ENCODE measurements at regions not wholly inside any gene's neighbourhood (a gene's known extent, or its start where the extent isn't known, plus 50 kb on each side); places are given as distances from the start of the nearest gene placed in this dataset.
A peak's percentile ranks its signal among the peaks of the same experiment; 100 is the strongest.
"Not testable (repeated sequence)": the region's sequence is repeated elsewhere in the genome, so short reads cannot be mapped to it uniquely, and the experiment has no call there.

- no peak for DNase-seq (ENCODE audit: low spot score)
These were observed 53.5 kb upstream of the EPB41L4A start for GRCh38 chr5:112472614-112473013.

GRCh38 chr5:112473989-112474388 is 54.9 kb upstream of the EPB41L4A start:
- DNase-seq (ENCODE audit: low spot score): no peak

- no peak for DNase-seq (ENCODE audit: low spot score)
These were observed 56.8 kb upstream of the EPB41L4A start for GRCh38 chr5:112475747-112476365.

DNA sequence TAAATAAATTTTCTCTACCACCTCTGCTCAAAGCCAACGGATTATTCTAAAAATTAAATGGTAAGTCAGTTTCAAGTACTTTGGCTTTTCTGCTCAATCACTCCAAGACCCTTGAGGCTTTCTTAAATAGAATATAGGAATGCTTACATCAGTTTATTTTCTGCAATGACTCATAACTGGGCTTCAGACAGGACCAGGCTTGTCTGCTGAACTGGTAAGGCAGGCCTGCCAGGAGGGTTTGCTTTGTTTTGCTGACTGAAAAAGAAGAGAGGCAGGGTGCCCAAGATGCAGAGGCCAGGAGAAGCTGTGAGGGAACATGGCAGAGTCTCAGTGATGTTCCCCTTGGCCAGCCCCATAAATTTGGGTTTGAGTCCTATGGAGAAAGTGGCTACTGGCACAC is 60.3 kb upstream of the EPB41L4A start:
- no peak for DNase-seq (ENCODE audit: low spot score)

- no peak for DNase-seq (ENCODE audit: low spot score)
These were observed 61.4 kb upstream of the EPB41L4A start for GRCh38 chr5:112480501-112480900.

DNA sequence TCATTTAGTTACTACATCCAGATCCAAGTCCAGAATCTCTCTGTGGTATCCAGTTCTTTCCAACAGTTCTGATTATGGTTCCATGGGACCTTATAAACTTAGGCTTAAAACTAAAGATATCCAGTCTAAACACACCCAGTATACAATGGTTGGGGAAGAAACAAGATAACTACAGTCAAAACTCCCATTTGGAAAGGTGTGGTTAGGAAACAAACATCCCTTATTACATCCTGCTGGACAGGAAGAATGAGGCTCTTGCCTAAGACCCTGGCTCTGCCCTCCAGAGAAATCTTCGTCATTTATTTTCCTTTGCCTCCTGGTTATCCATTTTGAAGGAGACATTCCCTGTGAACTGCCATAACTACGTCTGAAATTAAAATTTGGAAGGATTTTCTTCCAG is 64.6 kb upstream of the EPB41L4A start:
- DNase-seq (ENCODE audit: low spot score): no peak

- DNase-seq (ENCODE audit: low spot score): no peak
These were observed 66.9 kb upstream of the EPB41L4A start for GRCh38 chr5:112485934-112486355.

GRCh38 chr5:112491257-112491656 is 72.2 kb upstream of the EPB41L4A start:
- DNase-seq (ENCODE audit: low spot score): no peak

- DNase-seq (ENCODE audit: low spot score): peak; percentile 24
These were observed 73.2 kb upstream of the EPB41L4A start for GRCh38 chr5:112492291-112492690.

DNA sequence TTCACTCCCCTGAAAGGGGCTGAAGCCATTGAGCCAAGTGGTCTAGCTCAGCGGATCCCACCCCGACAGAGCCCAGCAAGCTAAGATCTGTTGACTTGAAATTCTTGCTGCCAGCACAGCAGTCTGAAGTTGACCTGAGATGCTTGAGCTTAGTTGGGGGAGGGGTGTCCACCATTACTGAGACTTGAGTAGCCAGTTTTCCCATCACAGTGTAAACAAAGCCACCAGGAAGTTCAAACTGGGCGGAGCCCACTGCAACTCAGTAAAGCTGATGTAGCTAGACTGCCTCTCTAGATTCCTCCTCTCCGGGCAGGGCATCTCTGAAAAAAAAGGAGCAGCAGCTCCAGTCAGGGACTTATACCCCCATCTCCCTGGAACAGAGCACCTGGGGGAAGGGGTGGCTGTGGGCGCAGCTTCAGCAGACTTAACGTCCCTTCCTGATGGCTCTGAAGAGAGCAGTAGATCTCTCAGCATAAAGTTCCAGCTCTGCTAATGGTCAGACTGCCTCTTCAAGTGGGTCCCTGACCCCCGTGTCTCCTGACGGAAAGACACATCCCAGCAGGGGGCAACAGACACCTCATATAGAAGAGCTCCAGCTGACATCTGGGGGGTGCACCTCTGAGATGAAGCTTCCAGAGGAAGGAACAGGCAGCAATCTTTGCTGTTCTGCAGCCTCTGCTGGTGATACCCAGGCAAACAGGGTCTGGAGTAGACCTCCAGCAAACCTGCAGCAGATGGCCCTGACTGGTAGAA is 84.8 kb upstream of the EPB41L4A start:
- not testable (repeated sequence) for DNase-seq (ENCODE audit: low spot score)

- not testable (repeated sequence) for DNase-seq (ENCODE audit: low spot score)
These were observed 90.0 kb upstream of the EPB41L4A start for GRCh38 chr5:112509097-112509496.

GRCh38 chr5:112511920-112512319 is 92.8 kb upstream of the EPB41L4A start:
- no peak for DNase-seq (ENCODE audit: low spot score)

DNA sequence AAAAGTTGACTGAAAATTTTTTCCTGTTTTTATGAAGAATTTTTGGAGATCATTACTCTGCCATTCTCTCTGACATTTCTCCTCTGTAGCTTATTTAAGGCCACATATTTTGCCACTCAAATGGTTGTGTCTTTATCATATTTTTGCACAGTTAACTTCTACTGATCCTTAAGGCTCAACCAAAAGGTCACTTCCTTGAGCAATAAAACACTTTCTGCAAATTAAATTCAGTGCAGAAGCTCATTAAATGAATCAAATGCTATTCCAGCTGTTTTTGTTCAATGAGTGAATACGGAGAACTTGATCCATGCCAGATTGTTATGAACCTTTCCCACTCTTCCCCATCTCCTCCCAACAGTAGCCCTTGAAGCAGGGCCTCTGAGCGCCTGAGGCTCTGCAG is 93.8 kb upstream of the EPB41L4A start:
- DNase-seq (ENCODE audit: low spot score): no peak

GRCh38 chr5:112514111-112514510 is 95.0 kb upstream of the EPB41L4A start:
- DNase-seq (ENCODE audit: low spot score): no peak

DNA sequence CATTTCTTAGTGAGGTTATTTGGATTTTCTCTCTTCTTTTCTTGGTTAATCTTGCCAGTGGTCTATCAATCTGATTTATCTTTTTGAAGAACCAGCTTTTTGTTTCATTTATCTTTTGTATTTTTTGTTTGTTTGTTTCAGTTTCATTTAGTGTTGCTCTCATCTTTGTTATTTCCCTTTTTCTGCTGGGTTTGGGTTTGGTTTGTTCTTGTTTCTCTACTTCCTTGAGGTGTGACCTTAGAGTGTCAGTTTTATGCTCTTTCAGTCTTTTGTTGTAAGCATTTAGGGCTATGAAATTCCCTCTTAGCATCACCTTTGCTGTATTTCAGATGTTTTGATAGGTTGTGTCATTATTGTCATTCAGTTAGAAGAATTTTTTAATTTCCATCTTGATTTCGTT is 101.4 kb upstream of the EPB41L4A start:
- DNase-seq (ENCODE audit: low spot score): not testable (repeated sequence)

DNA sequence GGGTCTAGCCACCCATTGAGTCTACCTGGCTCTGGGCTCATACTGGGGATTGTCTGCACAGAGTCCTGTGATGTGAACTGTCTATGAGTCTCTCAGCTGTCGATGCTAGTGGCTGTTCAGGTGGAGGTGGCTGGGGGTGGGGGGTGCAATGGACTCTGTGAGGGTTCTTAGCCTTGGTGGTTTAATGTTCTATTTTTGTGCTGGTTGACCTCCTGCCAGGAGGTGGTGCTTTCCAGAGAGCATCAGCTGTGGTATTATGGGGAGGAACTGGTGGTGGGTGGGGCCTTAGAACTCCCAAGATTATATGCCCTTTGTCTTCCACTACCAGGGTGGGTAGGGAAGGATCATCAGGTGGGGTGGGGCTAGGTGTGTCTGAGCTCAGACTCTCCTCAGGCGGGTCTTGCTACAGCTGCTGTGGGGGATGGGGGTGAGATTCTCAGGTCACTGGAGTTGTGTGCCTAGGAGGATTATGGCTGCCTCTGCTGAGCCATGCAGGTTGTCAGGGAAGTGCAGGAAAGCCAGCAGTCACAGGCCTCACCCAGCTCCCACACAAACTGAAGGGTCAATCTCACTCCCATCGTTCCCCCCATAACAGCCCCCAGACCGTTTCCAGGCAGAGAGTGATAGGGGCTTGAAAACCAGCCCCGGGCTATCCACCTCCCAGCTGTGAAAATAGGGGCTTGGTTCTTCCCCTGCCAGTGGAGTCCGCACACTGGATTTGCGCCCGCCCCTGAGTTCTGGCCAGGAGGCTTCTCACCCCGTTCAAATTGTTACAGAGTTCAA is 104.0 kb upstream of the EPB41L4A start:
- not testable (repeated sequence) for DNase-seq (ENCODE audit: low spot score)

DNA sequence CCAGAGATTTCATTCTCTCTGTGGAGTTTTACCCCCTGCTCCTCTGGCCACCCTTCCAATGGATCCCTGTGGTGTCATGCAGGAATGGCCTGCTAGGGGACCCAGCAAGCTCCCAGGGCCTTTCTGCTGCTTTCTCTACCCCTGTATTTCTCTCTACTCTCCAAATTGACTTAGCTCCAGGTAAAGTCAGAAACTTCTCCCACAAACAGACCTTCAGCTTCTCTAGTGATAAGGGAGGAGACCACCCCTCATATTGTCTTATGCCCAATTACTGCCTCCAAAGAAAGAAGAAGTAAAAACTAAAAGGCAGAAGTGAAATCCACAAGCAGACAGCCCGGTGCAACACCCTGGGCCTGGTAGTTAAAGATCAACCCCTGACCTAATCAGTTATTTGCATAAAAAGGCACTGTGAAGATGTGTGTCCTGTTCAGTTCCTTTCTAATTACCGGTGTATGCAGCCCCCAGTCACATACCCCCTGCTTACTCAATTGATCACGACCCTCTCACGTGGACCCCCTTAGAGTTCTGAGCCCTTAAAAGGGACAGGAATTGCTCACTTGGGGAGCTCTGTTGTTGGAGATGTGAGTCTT is 104.7 kb upstream of the EPB41L4A start:
- DNase-seq (ENCODE audit: low spot score): not testable (repeated sequence)

GRCh38 chr5:112525217-112525616 is 106.1 kb upstream of the EPB41L4A start:
- DNase-seq (ENCODE audit: low spot score): no peak

GRCh38 chr5:112528928-112529327 is 109.9 kb upstream of the EPB41L4A start:
- DNase-seq (ENCODE audit: low spot score): no peak

GRCh38 chr5:112529525-112529924 is 110.4 kb upstream of the EPB41L4A start:
- peak; percentile 15 for DNase-seq (ENCODE audit: low spot score)

DNA sequence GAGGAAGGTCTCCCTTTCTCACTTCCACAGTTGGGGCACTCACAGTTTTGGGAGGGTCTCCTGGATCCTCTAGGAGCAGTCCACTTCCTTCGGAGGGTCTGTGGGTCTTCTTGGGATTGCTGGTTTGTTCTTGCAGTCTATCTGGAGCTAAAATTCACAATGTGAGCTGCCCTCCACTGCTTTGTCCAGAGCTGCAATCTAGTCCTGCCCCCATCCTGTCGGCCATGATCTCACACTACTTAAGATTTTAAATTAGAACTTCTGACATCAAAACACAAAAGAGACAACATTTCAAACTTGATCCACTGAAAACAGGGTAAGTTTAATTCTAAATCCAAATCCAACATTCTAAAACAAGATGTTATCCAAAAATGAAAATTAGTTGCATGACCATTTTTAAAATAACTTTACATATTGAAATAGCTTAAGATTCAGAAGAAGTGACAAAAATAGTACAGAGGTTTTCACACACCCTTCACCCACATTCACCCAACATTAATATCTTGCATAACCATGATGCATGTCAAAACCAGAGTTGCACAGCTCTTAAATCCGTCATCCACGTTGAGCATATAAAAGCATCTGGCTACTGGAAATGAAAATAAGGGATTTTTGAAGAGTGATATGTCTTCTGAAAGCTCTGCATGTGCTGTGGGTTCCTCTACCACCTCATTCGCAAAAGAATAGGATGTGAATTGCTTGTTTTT is 113.7 kb upstream of the EPB41L4A start:
- DNase-seq (ENCODE audit: low spot score): no peak

DNA sequence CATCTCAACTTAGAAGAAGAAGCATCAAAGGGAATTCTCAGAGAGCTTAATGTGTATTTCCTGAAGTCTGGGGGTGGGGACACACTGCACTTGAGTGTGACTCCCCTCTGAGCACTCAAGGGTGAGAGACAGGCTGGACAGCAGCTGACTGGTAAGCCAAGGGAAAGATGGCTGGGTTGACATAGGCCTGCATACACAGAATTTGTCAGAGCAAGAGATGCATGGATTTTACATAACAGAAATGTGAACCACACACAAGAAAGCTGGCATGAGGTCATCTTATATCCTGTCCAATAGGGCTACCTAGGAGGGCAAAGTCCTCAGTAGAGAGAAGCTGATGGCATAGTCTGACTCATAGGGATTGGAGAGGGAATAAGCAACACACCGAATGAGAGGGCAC is 114.3 kb upstream of the EPB41L4A start:
- no peak for DNase-seq (ENCODE audit: low spot score)
